ENCODE measurements at regions not wholly inside any gene's neighbourhood (a gene's known extent, or its start where the extent isn't known, plus 50 kb on each side); places are given as distances from the start of the nearest gene placed in this dataset.

DNA sequence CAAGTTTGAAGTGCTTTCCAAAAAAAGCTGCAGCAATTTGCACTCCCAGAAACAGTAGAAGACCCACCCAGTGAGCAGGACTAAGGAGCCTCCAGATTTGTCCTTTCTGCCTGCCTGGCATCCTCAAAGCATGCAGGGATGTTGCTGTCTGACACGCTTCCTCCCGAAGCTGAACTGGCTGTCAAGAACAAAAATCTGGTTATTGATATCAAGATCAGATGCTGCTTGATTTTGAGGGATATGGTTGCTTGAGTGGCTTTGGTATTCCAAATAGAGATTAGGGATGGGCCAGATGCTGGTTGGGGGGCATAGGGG is 143.3 kb downstream of the MRPS6 start:
- Histone ChIP-seq H3K79me2 (ENCODE audit: control insufficient read depth, insufficient read depth, low read length) (no peaks in the 10 kb centered on the region), H3K4me3 (ENCODE audit: control extremely low read depth in 1 of 5, extremely low read depth in 1 of 5, insufficient read depth in 1 of 5, low read depth in 2 of 5, low read length in 4 of 5) (no peak overlapping the region), H4K20me1 (ENCODE audit: control insufficient read depth, insufficient read depth, low read length, poor library complexity, severe bottlenecking) (no peaks in the 10 kb centered on the region), H3K9ac (ENCODE audit: low read length) (no peak overlapping the region), H3K36me3 (replicated peaks in 1 of 2; ENCODE audit: control extremely low read depth in 1 of 2, control insufficient read depth in 1 of 2, extremely low read depth in 1 of 2, insufficient read depth in 2 of 2, low read length in 1 of 2) (no peaks in the 10 kb centered on the region), H2AFZ (ENCODE audit: insufficient read depth, low read depth, low read length, poor library complexity, severe bottlenecking) (no peak overlapping the region), H3K4me2 (replicated peaks; ENCODE audit: low read depth, low read length, poor library complexity, severe bottlenecking) (no peak overlapping the region), H3K27me3 (replicated peaks in 1 of 4; ENCODE audit: control extremely low read depth in 1 of 4, control insufficient read depth in 3 of 4, insufficient read depth in 4 of 4, low read length in 3 of 4) (no peaks in the 10 kb centered on the region), H3K27ac (ENCODE audit: low read length in 2 of 2) (no peak overlapping the region), H3K9me3 (ENCODE audit: control extremely low read depth in 1 of 3, control insufficient read depth in 2 of 3, insufficient read depth in 1 of 3, low read length in 2 of 3) (peaks cover 0 to 4% (median 0%) of the 10 kb centered on the region in 3 donors), H3K4me1 (ENCODE audit: control insufficient read depth in 2 of 2, insufficient read depth in 2 of 2, low read length in 2 of 2) (no peaks in the 10 kb centered on the region)
- 100% methylated on average over 2 of the region's 2 CpGs for WGBS (ENCODE audit: insufficient coverage)
- DNase-seq (no peak), ATAC-seq (ENCODE audit: low read depth) (no peak)
- H3K4me1 Mint-ChIP-seq: no peaks in the 10 kb centered on the region
- TF ChIP-seq, protein P1, sequence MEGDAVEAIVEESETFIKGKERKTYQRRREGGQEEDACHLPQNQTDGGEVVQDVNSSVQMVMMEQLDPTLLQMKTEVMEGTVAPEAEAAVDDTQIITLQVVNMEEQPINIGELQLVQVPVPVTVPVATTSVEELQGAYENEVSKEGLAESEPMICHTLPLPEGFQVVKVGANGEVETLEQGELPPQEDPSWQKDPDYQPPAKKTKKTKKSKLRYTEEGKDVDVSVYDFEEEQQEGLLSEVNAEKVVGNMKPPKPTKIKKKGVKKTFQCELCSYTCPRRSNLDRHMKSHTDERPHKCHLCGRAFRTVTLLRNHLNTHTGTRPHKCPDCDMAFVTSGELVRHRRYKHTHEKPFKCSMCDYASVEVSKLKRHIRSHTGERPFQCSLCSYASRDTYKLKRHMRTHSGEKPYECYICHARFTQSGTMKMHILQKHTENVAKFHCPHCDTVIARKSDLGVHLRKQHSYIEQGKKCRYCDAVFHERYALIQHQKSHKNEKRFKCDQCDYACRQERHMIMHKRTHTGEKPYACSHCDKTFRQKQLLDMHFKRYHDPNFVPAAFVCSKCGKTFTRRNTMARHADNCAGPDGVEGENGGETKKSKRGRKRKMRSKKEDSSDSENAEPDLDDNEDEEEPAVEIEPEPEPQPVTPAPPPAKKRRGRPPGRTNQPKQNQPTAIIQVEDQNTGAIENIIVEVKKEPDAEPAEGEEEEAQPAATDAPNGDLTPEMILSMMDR (IDR thresholded peaks at IDR 0.05): no peak
- TF ChIP-seq EZH2 (IDR thresholded peaks at IDR 0.05; ENCODE audit: borderline replicate concordance, insufficient read depth, low read depth, low read length, poor library complexity, severe bottlenecking): no peak
- no peak overlapping the region for H3K27ac Mint-ChIP-seq
- H3K27me3 Mint-ChIP-seq: peaks cover 4% of the 10 kb centered on the region
- intact Hi-C loops (cut with micrococcal nuclease): no loop called here
- no peak overlapping the region for H3K4me3 Mint-ChIP-seq
- peaks cover 4% of the 10 kb centered on the region for H3K9me3 Mint-ChIP-seq (ENCODE audit: insufficient read depth)
- CTCF ChIA-PET: interaction anchor here (1.5 kb wide), 1 partner anchor 15 kb away, joined by 4 read pairs; no protein-coding TSS in a partner anchor
- POLR2A ChIA-PET: no interaction called here

DNA sequence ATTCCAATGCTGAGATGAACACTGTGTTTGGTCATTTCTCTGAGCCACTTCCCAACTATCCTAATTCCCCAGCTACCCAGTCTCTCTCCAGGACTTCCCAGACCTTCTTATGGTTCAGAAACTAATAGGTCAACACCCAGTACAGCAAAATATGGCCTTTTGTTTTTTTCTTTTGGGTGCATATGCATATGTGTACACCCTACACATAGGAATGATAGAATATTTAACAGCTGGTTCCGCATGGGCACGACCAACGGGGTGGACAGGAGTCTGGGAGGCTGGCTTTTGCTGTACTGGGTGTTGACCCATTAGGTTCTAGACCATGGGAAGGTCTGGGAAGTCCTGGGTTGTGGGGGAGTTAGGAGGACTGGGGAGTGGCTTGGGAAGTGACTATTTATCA is 143.9 kb downstream of the MRPS6 start:
- ATAC-seq (ENCODE audit: low read depth) (no peak), DNase-seq (no peak)
- ChIA-PET POLR2A (no interaction called here), CTCF (interaction anchor here (1.5 kb wide), 1 partner anchor 15 kb away, joined by 4 read pairs; no protein-coding TSS in a partner anchor)
- TF ChIP-seq EZH2 (IDR thresholded peaks at IDR 0.05; ENCODE audit: borderline replicate concordance, insufficient read depth, low read depth, low read length, poor library complexity, severe bottlenecking): no peak
- TF ChIP-seq, protein P1 (IDR thresholded peaks at IDR 0.05): no peak
- Histone ChIP-seq H3K27ac (ENCODE audit: low read length in 2 of 2) (no peak overlapping the region), H3K9me3 (ENCODE audit: control extremely low read depth in 1 of 3, control insufficient read depth in 2 of 3, insufficient read depth in 1 of 3, low read length in 2 of 3) (peaks cover 0 to 4% (median 0%) of the 10 kb centered on the region in 3 donors), H2AFZ (ENCODE audit: insufficient read depth, low read depth, low read length, poor library complexity, severe bottlenecking) (no peak overlapping the region), H3K79me2 (ENCODE audit: control insufficient read depth, insufficient read depth, low read length) (no peaks in the 10 kb centered on the region), H3K36me3 (replicated peaks in 1 of 2; ENCODE audit: control extremely low read depth in 1 of 2, control insufficient read depth in 1 of 2, extremely low read depth in 1 of 2, insufficient read depth in 2 of 2, low read length in 1 of 2) (no peaks in the 10 kb centered on the region), H3K4me1 (ENCODE audit: control insufficient read depth in 2 of 2, insufficient read depth in 2 of 2, low read length in 2 of 2) (no peaks in the 10 kb centered on the region), H3K27me3 (replicated peaks in 1 of 4; ENCODE audit: control extremely low read depth in 1 of 4, control insufficient read depth in 3 of 4, insufficient read depth in 4 of 4, low read length in 3 of 4) (no peaks in the 10 kb centered on the region), H3K9ac (ENCODE audit: low read length) (no peak overlapping the region), H3K4me2 (replicated peaks; ENCODE audit: low read depth, low read length, poor library complexity, severe bottlenecking) (no peak overlapping the region), H4K20me1 (ENCODE audit: control insufficient read depth, insufficient read depth, low read length, poor library complexity, severe bottlenecking) (no peaks in the 10 kb centered on the region), H3K4me3 (ENCODE audit: control extremely low read depth in 1 of 5, extremely low read depth in 1 of 5, insufficient read depth in 1 of 5, low read depth in 2 of 5, low read length in 4 of 5) (no peak overlapping the region)
- no peaks in the 10 kb centered on the region for H3K4me1 Mint-ChIP-seq
- no peaks in the 10 kb centered on the region for H3K27me3 Mint-ChIP-seq
- no peak overlapping the region for H3K4me3 Mint-ChIP-seq
- intact Hi-C loops (cut with micrococcal nuclease): no loop called here
- no peak overlapping the region for H3K27ac Mint-ChIP-seq
- 92% methylated on average over 2 of the region's 3 CpGs for WGBS (ENCODE audit: insufficient coverage)
- H3K9me3 Mint-ChIP-seq (ENCODE audit: insufficient read depth): peaks cover 4% of the 10 kb centered on the region

Data from B cell (primary cell).